ENCODE measurements at regions not wholly inside any gene's neighbourhood (a gene's known extent, or its start where the extent isn't known, plus 50 kb on each side); places are given as distances from the start of the nearest gene placed in this dataset.

DNA sequence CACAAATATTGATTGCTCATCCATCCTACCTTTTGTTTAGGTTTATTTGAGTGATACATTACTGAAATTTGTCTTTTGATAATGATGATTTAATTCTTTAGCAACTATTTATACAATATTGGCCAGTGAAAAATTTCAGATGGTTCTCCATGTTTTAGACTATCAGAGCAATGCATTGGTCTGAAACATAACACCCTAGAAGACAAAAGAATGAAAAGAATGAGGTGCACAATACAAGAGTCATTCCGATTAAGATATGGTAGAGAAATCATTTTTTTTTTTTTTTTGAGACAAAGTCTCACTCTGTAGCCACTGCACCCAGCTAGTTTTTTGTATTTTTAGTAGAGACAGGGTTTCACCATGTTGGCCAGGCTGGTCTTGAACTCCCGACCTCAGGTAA lies 197.4 kb upstream of the FAM98A start:
- TF ChIP-seq, protein P1, sequence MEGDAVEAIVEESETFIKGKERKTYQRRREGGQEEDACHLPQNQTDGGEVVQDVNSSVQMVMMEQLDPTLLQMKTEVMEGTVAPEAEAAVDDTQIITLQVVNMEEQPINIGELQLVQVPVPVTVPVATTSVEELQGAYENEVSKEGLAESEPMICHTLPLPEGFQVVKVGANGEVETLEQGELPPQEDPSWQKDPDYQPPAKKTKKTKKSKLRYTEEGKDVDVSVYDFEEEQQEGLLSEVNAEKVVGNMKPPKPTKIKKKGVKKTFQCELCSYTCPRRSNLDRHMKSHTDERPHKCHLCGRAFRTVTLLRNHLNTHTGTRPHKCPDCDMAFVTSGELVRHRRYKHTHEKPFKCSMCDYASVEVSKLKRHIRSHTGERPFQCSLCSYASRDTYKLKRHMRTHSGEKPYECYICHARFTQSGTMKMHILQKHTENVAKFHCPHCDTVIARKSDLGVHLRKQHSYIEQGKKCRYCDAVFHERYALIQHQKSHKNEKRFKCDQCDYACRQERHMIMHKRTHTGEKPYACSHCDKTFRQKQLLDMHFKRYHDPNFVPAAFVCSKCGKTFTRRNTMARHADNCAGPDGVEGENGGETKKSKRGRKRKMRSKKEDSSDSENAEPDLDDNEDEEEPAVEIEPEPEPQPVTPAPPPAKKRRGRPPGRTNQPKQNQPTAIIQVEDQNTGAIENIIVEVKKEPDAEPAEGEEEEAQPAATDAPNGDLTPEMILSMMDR (IDR thresholded peaks at IDR 0.05; ENCODE audit: low read depth, low read length) = no peak
- TF ChIP-seq EZH2phosphoT487 (IDR thresholded peaks at IDR 0.05; ENCODE audit: low read depth) = no peak

Data from OCI-LY3 (cell line).